ENCODE measurements at regions not wholly inside any gene's neighbourhood (a gene's known extent, or its start where the extent isn't known, plus 50 kb on each side); places are given as distances from the start of the nearest gene placed in this dataset.

DNA sequence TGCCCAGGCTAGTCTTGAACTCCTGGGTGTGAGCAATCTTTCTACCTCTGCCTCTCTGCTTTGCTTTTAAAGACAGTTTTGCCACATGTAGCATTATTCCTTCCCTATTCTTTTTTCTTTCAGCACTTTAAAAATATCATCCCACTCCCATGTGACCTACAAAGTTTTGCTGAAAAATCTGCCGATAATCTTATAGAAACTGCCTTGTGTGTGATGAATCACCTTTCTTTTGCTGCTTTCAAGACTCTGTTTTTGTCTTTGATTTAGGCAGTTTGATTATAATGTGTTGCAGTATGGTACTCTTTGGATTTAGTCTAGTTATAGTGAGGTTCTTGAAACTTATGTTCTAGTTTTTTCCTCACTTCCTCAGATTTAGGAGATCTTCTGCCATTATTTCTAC, 142.0 kb upstream of the KIF2B start:
- TF ChIP-seq ARNTL (CRISPR knock-in tag; IDR thresholded peaks at IDR 0.05; ENCODE audit: borderline replicate concordance, low read depth): no peak
- TF ChIP-seq SNAI2 (CRISPR knock-in tag; IDR thresholded peaks at IDR 0.05): no peak

Data from SK-N-SH treated with all-trans-retinoic acid at 6 μM for 48 hours (cell line).